ENCODE measurements at regions not wholly inside any gene's neighbourhood (a gene's known extent, or its start where the extent isn't known, plus 50 kb on each side); places are given as distances from the start of the nearest gene placed in this dataset.

DNA sequence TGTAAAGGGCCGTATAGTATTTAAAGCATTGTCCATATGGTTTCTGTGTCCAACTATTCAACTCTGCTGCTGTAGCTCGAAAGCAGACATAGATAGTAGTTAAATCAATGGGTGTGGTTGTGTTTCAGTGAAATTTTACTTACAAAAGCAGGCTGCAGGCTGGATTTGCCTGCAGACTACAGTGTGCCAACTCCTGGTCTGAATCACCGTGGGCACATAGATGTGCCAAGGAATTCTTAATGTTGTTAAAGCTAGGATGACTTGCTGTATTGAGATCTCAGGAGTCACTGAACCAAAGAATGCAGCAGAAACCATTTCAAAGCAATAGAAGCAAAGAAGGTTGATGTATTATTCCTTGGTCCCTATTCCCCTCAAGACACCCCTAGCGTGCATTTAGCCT, 379.0 kb downstream of the STIM2 start:
- Histone ChIP-seq H3K27me3 (ENCODE audit: control insufficient read depth, insufficient read depth, low read length, poor library complexity, severe bottlenecking) (no peaks in the 10 kb centered on the region), H3K36me3 (ENCODE audit: control insufficient read depth, insufficient read depth, low read length) (no peaks in the 10 kb centered on the region), H3K4me1 (ENCODE audit: control insufficient read depth, insufficient read depth, low read length) (no peaks in the 10 kb centered on the region), H3K4me3 (ENCODE audit: insufficient read depth, low read depth, low read length) (no peak overlapping the region), H3K27ac (ENCODE audit: insufficient read depth, low read depth, low read length, poor library complexity, severe bottlenecking) (no peak overlapping the region), H3K9me3 (ENCODE audit: control insufficient read depth, low read length) (no peaks in the 10 kb centered on the region)
- 91 to 93% methylated on average over 4 of the region's 4 CpGs for whole genome bisulfite sequencing, 2 experiments

DNA sequence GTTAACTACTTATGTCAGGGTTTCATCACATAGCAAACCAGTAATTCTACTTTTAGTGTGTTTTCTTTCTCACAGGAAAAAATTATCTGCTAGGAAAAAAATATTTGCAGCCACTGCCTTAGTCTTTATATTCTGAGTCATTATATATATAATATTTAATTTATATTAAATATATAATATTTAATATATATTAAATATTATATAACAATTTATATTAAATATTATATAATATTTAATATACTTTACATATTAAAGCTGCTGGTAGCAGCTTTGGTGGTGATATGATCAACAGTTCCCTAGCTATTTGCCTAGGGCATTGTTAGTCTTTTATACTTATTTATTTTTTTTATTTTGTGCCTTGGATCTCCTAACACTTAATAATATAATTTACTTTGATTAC, 381.6 kb downstream of the STIM2 start:
- Histone ChIP-seq H3K4me1 (ENCODE audit: control insufficient read depth, insufficient read depth, low read length) (no peaks in the 10 kb centered on the region), H3K27me3 (ENCODE audit: control insufficient read depth, insufficient read depth, low read length, poor library complexity, severe bottlenecking) (no peaks in the 10 kb centered on the region), H3K36me3 (ENCODE audit: control insufficient read depth, insufficient read depth, low read length) (no peaks in the 10 kb centered on the region), H3K9me3 (ENCODE audit: control insufficient read depth, low read length) (no peaks in the 10 kb centered on the region), H3K27ac (ENCODE audit: insufficient read depth, low read depth, low read length, poor library complexity, severe bottlenecking) (no peak overlapping the region), H3K4me3 (ENCODE audit: insufficient read depth, low read depth, low read length) (no peak overlapping the region)

DNA sequence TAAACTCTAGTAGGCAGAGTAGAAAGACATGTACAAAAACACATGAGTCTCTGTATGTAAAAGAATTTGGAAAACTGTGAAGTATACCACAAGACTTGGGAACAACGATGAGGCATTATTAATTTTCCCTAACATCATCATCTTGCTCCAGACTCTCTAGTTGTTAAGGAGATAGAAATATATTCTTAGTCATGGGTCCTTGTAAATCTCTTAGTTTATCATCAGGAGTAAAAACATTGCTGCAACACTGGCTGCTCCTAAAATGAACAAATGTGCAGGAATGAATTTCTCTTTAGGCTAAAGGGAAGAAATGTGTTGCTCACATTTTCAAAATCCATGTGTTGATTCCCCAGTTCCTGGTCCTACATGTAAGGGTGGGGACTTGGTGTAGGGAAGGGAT, 384.6 kb downstream of the STIM2 start:
- Histone ChIP-seq H3K36me3 (ENCODE audit: control insufficient read depth, insufficient read depth, low read length) (no peaks in the 10 kb centered on the region), H3K27ac (ENCODE audit: insufficient read depth, low read depth, low read length, poor library complexity, severe bottlenecking) (no peak overlapping the region), H3K4me3 (ENCODE audit: insufficient read depth, low read depth, low read length) (no peak overlapping the region), H3K4me1 (ENCODE audit: control insufficient read depth, insufficient read depth, low read length) (no peaks in the 10 kb centered on the region), H3K27me3 (ENCODE audit: control insufficient read depth, insufficient read depth, low read length, poor library complexity, severe bottlenecking) (no peaks in the 10 kb centered on the region), H3K9me3 (ENCODE audit: control insufficient read depth, low read length) (no peaks in the 10 kb centered on the region)
- WGBS, 2 experiments = no CpG with 5 or more reads among the region's 1 CpG

DNA sequence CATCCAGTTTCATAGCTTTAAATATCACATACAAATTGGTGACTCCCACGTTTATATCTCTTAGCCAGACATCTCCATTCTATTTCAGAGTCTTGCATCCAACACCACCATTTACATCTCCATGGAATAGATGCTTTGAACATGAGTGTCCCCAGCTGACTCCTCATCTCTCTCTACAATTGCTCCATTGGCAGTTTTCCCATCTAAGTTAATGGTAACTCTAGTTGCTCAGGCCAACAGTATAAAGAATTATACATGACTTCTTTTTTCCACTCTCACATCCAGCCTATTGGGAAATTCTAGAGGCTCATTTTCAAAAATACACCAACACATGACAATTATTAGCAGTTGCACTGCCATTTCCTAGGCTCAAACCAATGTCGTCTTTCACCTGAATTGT, 388.2 kb downstream of the STIM2 start:
- H3K27me3 ChIP-seq (ENCODE audit: control insufficient read depth, insufficient read depth, low read length, poor library complexity, severe bottlenecking) = no peaks in the 10 kb centered on the region
- H3K4me3 ChIP-seq (ENCODE audit: insufficient read depth, low read depth, low read length) = no peak overlapping the region
- 81 to 83% methylated on average over 2 of the region's 2 CpGs for WGBS, 2 experiments
- H3K4me1 ChIP-seq (ENCODE audit: control insufficient read depth, insufficient read depth, low read length) = peaks cover 8% of the 10 kb centered on the region
- H3K36me3 ChIP-seq (ENCODE audit: control insufficient read depth, insufficient read depth, low read length) = no peaks in the 10 kb centered on the region
- H3K9me3 ChIP-seq (ENCODE audit: control insufficient read depth, low read length) = no peaks in the 10 kb centered on the region
- no peak overlapping the region for H3K27ac ChIP-seq (ENCODE audit: insufficient read depth, low read depth, low read length, poor library complexity, severe bottlenecking)

DNA sequence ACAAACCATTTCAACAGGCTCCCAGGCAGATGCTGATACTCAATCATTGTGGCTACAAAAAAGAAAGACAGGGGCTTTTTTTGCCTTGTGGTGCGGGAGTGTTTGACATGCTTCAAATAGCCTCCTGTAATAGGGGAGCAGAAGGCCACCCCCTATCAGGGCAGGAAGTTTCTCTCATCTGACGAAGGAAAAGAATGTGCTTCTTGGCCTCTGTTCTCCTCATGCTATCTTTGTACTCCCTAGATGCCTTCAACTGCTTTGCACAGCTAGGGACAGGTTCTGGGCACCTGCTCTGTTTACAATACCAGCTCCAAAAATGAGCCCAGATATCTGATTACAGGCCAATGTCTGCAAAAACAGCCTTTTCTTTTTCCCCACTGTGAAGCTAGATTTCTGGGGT, 391.1 kb downstream of the STIM2 start:
- H3K4me1 ChIP-seq (ENCODE audit: control insufficient read depth, insufficient read depth, low read length) = peaks cover 8% of the 10 kb centered on the region
- 36 to 43% methylated on average over 2 of the region's 2 CpGs for WGBS, 2 experiments
- no peak overlapping the region for H3K27ac ChIP-seq (ENCODE audit: insufficient read depth, low read depth, low read length, poor library complexity, severe bottlenecking)
- H3K4me3 ChIP-seq (ENCODE audit: insufficient read depth, low read depth, low read length) = no peak overlapping the region
- no peaks in the 10 kb centered on the region for H3K27me3 ChIP-seq (ENCODE audit: control insufficient read depth, insufficient read depth, low read length, poor library complexity, severe bottlenecking)
- H3K9me3 ChIP-seq (ENCODE audit: control insufficient read depth, low read length) = no peaks in the 10 kb centered on the region
- no peaks in the 10 kb centered on the region for H3K36me3 ChIP-seq (ENCODE audit: control insufficient read depth, insufficient read depth, low read length)

DNA sequence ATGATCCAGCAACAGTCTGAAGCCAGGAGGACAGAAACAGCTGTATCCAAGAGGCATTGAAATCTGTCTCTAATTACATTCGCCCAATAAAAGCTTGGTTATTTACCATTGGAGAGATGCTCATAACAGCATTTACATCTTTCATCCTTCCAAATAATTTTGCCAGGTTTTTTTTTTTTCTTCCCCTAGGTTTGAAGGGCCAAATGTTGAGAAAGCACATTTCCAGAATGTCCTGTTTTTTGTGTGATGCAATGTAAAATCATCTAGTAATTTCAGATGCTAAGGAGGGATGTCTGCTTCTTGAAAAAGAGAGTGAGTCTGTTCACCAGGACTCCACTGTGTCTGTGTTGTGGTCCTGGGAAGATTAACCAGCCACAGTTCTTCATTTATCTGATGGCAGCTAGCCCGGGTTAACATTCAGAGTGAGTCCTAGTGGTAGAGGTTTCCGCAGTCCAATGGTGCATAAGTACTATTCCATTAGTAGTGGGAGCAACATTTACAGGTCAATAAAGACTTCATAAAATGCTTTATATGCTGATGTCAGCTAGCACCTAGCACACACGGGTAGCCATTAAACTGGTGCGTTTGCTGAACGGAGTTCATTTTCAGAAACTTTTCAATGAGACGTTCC, 406.8 kb downstream of the STIM2 start:
- Histone ChIP-seq H3K4me3 (ENCODE audit: insufficient read depth, low read depth, low read length) (no peak overlapping the region), H3K27me3 (ENCODE audit: control insufficient read depth, insufficient read depth, low read length, poor library complexity, severe bottlenecking) (no peaks in the 10 kb centered on the region), H3K9me3 (ENCODE audit: control insufficient read depth, low read length) (no peaks in the 10 kb centered on the region), H3K27ac (ENCODE audit: insufficient read depth, low read depth, low read length, poor library complexity, severe bottlenecking) (no peak overlapping the region), H3K36me3 (ENCODE audit: control insufficient read depth, insufficient read depth, low read length) (no peaks in the 10 kb centered on the region), H3K4me1 (ENCODE audit: control insufficient read depth, insufficient read depth, low read length) (no peaks in the 10 kb centered on the region)
- WGBS, 2 experiments = 79 to 83% methylated on average over 7 of the region's 7 CpGs

DNA sequence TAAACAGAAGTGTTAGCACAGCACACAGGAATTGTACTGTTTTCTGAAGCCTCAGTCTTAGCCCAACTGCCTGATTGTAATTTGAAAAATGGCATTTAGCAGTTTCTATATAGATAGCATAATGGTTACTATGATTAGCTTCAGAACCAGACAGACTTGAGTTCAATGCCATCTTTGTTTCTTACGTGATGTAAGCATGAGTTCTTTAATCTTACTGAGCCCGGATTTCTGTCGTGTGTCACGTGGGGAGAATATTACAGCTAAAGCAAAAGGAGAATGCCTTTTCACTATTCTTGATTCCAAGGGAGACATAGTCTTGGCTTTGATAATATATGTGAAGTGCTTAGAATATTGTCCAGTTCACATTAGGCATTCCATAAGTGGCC, 407.3 kb downstream of the STIM2 start:
- Histone ChIP-seq H3K4me3 (ENCODE audit: insufficient read depth, low read depth, low read length) (no peak overlapping the region), H3K36me3 (ENCODE audit: control insufficient read depth, insufficient read depth, low read length) (no peaks in the 10 kb centered on the region), H3K4me1 (ENCODE audit: control insufficient read depth, insufficient read depth, low read length) (no peaks in the 10 kb centered on the region), H3K9me3 (ENCODE audit: control insufficient read depth, low read length) (no peaks in the 10 kb centered on the region), H3K27ac (ENCODE audit: insufficient read depth, low read depth, low read length, poor library complexity, severe bottlenecking) (no peak overlapping the region), H3K27me3 (ENCODE audit: control insufficient read depth, insufficient read depth, low read length, poor library complexity, severe bottlenecking) (no peaks in the 10 kb centered on the region)
- 94 to 96% methylated on average over 4 of the region's 4 CpGs for WGBS, 2 experiments

DNA sequence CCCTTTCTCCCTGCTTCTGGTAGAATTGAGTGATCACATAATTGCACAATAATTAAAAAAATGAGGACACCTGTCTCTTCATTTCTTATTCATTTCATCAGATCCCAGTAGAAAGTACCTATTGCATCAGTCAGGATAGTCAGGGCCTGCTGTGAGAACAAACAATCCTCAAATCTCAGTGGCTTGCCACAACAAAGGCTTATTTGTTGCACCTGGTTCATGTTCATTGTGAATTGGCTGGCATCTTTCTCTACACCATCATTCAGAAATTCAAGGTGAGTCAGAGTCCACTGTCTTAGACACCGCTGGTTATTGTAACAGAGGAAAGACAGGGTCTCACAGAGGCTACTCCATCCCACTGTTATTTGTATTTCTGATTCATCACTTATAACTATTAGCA, 409.8 kb downstream of the STIM2 start:
- H3K4me3 ChIP-seq (ENCODE audit: insufficient read depth, low read depth, low read length) = no peak overlapping the region
- WGBS, 2 experiments = 94 to 100% methylated on average over 1 of the region's 1 CpG
- no peaks in the 10 kb centered on the region for H3K4me1 ChIP-seq (ENCODE audit: control insufficient read depth, insufficient read depth, low read length)
- no peak overlapping the region for H3K27ac ChIP-seq (ENCODE audit: insufficient read depth, low read depth, low read length, poor library complexity, severe bottlenecking)
- no peaks in the 10 kb centered on the region for H3K27me3 ChIP-seq (ENCODE audit: control insufficient read depth, insufficient read depth, low read length, poor library complexity, severe bottlenecking)
- no peaks in the 10 kb centered on the region for H3K36me3 ChIP-seq (ENCODE audit: control insufficient read depth, insufficient read depth, low read length)
- no peaks in the 10 kb centered on the region for H3K9me3 ChIP-seq (ENCODE audit: control insufficient read depth, low read length)

DNA sequence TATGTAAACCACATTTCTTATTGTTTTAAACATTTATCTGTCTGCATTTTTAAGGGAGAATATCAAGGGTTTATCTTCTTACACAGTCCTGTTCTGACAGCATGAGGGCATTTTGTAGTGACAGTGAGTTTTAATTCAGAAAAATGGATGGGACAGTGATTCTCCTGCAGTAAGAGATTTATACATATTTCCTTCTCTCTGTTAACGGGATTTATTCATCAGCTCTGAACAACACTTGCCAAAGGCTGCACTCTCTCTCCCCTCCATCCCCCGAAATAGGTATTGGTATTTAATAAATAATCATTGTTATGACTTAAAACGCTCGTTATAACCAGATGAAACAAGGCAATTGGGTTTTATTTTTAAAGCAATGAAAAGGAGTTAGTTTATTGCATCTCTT, 410.9 kb downstream of the STIM2 start:
- Histone ChIP-seq H3K27ac (ENCODE audit: insufficient read depth, low read depth, low read length, poor library complexity, severe bottlenecking) (no peak overlapping the region), H3K36me3 (ENCODE audit: control insufficient read depth, insufficient read depth, low read length) (no peaks in the 10 kb centered on the region), H3K4me1 (ENCODE audit: control insufficient read depth, insufficient read depth, low read length) (no peaks in the 10 kb centered on the region), H3K4me3 (ENCODE audit: insufficient read depth, low read depth, low read length) (no peak overlapping the region), H3K9me3 (ENCODE audit: control insufficient read depth, low read length) (no peaks in the 10 kb centered on the region), H3K27me3 (ENCODE audit: control insufficient read depth, insufficient read depth, low read length, poor library complexity, severe bottlenecking) (no peaks in the 10 kb centered on the region)
- WGBS, 2 experiments = 94 to 95% methylated on average over 2 to 3 of the region's 4 CpGs

DNA sequence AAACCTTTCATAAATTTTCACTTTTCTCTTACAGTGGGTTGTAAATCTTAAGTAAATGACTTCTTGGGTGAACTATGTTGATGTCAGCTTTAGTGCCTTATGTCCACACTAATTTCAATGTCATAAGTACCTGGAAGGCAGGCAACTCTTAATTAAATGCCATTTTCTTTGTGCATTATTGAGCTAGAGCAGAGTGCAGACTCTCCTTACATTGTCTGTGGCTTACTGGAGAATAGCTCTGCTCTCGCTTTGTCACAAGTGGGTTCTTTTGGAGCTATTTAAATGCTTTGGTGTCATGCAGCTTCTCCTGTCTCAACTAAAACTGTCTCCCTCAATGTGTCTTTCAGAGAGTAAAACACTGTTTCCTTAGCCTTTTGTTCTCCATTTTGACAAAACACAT, 411.6 kb downstream of the STIM2 start:
- no peaks in the 10 kb centered on the region for H3K36me3 ChIP-seq (ENCODE audit: control insufficient read depth, insufficient read depth, low read length)
- H3K4me1 ChIP-seq (ENCODE audit: control insufficient read depth, insufficient read depth, low read length) = no peaks in the 10 kb centered on the region
- no peak overlapping the region for H3K4me3 ChIP-seq (ENCODE audit: insufficient read depth, low read depth, low read length)
- H3K27ac ChIP-seq (ENCODE audit: insufficient read depth, low read depth, low read length, poor library complexity, severe bottlenecking) = no peak overlapping the region
- 0% methylated on average over 1 of the region's 1 CpG for WGBS, 2 experiments
- no peaks in the 10 kb centered on the region for H3K27me3 ChIP-seq (ENCODE audit: control insufficient read depth, insufficient read depth, low read length, poor library complexity, severe bottlenecking)
- no peaks in the 10 kb centered on the region for H3K9me3 ChIP-seq (ENCODE audit: control insufficient read depth, low read length)

Data from ectodermal cell (in vitro differentiated cells).